ENCODE measurements at regions not wholly inside any gene's neighbourhood (a gene's known extent, or its start where the extent isn't known, plus 50 kb on each side); places are given as distances from the start of the nearest gene placed in this dataset.

- Histone ChIP-seq H2AFZ (ENCODE audit: low read depth, low read length) (no peak overlapping the region), H3K4me2 (ENCODE audit: low read length) (no peak overlapping the region)
Observed at GRCh38 chr4:29559286-29559685, 1160.9 kb upstream of the PCDH7 start.

GRCh38 chr4:29560452-29560851 is 1159.7 kb upstream of the PCDH7 start:
- Histone ChIP-seq H3K27ac (ENCODE audit: low read length) (no peak overlapping the region), H3K79me2 (replicated peaks; ENCODE audit: insufficient read depth, low read length) (no peaks in the 10 kb centered on the region), H4K20me1 (ENCODE audit: insufficient read depth) (no peaks in the 10 kb centered on the region), H3K4me3 (ENCODE audit: low read length) (no peak overlapping the region), H3K9me2 (ENCODE audit: insufficient read depth, low read length) (no peaks in the 10 kb centered on the region), H2AFZ (ENCODE audit: low read depth, low read length) (no peak overlapping the region), H3K9ac (ENCODE audit: low read length) (no peak overlapping the region), H3F3A (ENCODE audit: insufficient read depth, low read length, poor library complexity, severe bottlenecking) (no peaks in the 10 kb centered on the region), H3K36me3 (ENCODE audit: insufficient read depth, low read length) (no peaks in the 10 kb centered on the region), H3K27me3 (ENCODE audit: insufficient read depth, low read depth, low read length) (no peaks in the 10 kb centered on the region), H3K9me3 (ENCODE audit: low read length) (no peaks in the 10 kb centered on the region), H3K4me2 (ENCODE audit: low read length) (no peak overlapping the region)
- no peak for TF ChIP-seq SMC3 (conservative IDR thresholded peaks at IDR 0.05; ENCODE audit: poor library complexity)
- no peak for TF ChIP-seq MXI1 (conservative IDR thresholded peaks at IDR 0.05; ENCODE audit: poor library complexity, severe bottlenecking)
- no peak for TF ChIP-seq EZH2 (IDR thresholded peaks at IDR 0.05; ENCODE audit: borderline replicate concordance, insufficient read depth, low read length, poor library complexity, severe bottlenecking)
- TF ChIP-seq POLR2AphosphoS5 (IDR thresholded peaks at IDR 0.05) = no peak
- TF ChIP-seq EP300 (conservative IDR thresholded peaks at IDR 0.05; ENCODE audit: poor library complexity, severe bottlenecking) = no peak
- TF ChIP-seq, protein P1, sequence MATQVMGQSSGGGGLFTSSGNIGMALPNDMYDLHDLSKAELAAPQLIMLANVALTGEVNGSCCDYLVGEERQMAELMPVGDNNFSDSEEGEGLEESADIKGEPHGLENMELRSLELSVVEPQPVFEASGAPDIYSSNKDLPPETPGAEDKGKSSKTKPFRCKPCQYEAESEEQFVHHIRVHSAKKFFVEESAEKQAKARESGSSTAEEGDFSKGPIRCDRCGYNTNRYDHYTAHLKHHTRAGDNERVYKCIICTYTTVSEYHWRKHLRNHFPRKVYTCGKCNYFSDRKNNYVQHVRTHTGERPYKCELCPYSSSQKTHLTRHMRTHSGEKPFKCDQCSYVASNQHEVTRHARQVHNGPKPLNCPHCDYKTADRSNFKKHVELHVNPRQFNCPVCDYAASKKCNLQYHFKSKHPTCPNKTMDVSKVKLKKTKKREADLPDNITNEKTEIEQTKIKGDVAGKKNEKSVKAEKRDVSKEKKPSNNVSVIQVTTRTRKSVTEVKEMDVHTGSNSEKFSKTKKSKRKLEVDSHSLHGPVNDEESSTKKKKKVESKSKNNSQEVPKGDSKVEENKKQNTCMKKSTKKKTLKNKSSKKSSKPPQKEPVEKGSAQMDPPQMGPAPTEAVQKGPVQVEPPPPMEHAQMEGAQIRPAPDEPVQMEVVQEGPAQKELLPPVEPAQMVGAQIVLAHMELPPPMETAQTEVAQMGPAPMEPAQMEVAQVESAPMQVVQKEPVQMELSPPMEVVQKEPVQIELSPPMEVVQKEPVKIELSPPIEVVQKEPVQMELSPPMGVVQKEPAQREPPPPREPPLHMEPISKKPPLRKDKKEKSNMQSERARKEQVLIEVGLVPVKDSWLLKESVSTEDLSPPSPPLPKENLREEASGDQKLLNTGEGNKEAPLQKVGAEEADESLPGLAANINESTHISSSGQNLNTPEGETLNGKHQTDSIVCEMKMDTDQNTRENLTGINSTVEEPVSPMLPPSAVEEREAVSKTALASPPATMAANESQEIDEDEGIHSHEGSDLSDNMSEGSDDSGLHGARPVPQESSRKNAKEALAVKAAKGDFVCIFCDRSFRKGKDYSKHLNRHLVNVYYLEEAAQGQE (IDR thresholded peaks at IDR 0.05; ENCODE audit: borderline replicate concordance) = no peak
- no peak for TF ChIP-seq TAF1 (IDR thresholded peaks at IDR 0.05; ENCODE audit: low read depth)
- no peak for TF ChIP-seq RAD21 (conservative IDR thresholded peaks at IDR 0.05)
- no peak for TF ChIP-seq CTCF (IDR thresholded peaks at IDR 0.05; ENCODE audit: poor library complexity, severe bottlenecking)

More at GRCh38 chr4:29559286-29559685, 1160.9 kb upstream of the PCDH7 start:
- TF ChIP-seq EZH2 (IDR thresholded peaks at IDR 0.05; ENCODE audit: borderline replicate concordance, insufficient read depth, low read length, poor library complexity, severe bottlenecking) (no peak), MXI1 (conservative IDR thresholded peaks at IDR 0.05; ENCODE audit: poor library complexity, severe bottlenecking) (no peak), EP300 (conservative IDR thresholded peaks at IDR 0.05; ENCODE audit: poor library complexity, severe bottlenecking) (no peak), RAD21 (conservative IDR thresholded peaks at IDR 0.05) (no peak), POLR2AphosphoS5 (IDR thresholded peaks at IDR 0.05) (no peak)
- TF ChIP-seq, protein P1 (IDR thresholded peaks at IDR 0.05; ENCODE audit: borderline replicate concordance) = no peak
- H3K9ac ChIP-seq (ENCODE audit: low read length) = no peak overlapping the region
- no peaks in the 10 kb centered on the region for H4K20me1 ChIP-seq (ENCODE audit: insufficient read depth)
- H3K9me3 ChIP-seq (ENCODE audit: low read length) = no peaks in the 10 kb centered on the region
- no peaks in the 10 kb centered on the region for H3K9me2 ChIP-seq (ENCODE audit: insufficient read depth, low read length)
- H3K4me3 ChIP-seq (ENCODE audit: low read length) = no peak overlapping the region
- no peaks in the 10 kb centered on the region for H3K36me3 ChIP-seq (ENCODE audit: insufficient read depth, low read length)
- H3K27me3 ChIP-seq (ENCODE audit: insufficient read depth, low read depth, low read length) = no peaks in the 10 kb centered on the region
- no peaks in the 10 kb centered on the region for H3F3A ChIP-seq (ENCODE audit: insufficient read depth, low read length, poor library complexity, severe bottlenecking)
- H3K27ac ChIP-seq (ENCODE audit: low read length) = no peak overlapping the region
- H3K79me2 ChIP-seq (replicated peaks; ENCODE audit: insufficient read depth, low read length) = no peaks in the 10 kb centered on the region

Data from neural cell (in vitro differentiated cells).